Mesothelial cell of epicardium (in vitro differentiated cells): ENCODE measurements at regions not wholly inside any gene's neighbourhood (a gene's known extent, or its start where the extent isn't known, plus 50 kb on each side); places are given as distances from the start of the nearest gene placed in this dataset.

Experiments used
- DNase-seq, 2 experiments: peaks; one replicate each; pipeline ENCODE4 v3.0.0; 2021; ENCODE audit warnings: low spot score in 2 of 2; ENCODE audit not compliant: unreplicated experiment in 2 of 2
- H3K27ac Mint-ChIP-seq: 2 replicates; pipeline ENCODE4 v1.8.0; 2021; ENCODE audit warnings: mixed read lengths
- H3K27me3 Mint-ChIP-seq: 2 replicates; pipeline ENCODE4 v1.8.0; 2021; ENCODE audit warnings: low read depth, mixed read lengths
- H3K36me3 Mint-ChIP-seq: 2 replicates; pipeline ENCODE4 v1.8.0; 2021; ENCODE audit warnings: mixed read lengths
- H3K4me1 Mint-ChIP-seq: 2 replicates; pipeline ENCODE4 v1.8.0; 2021; ENCODE audit warnings: mixed read lengths
- H3K4me3 Mint-ChIP-seq: 2 replicates; pipeline ENCODE4 v1.8.0; 2021; ENCODE audit warnings: mild to moderate bottlenecking, moderate library complexity, mixed read lengths
- H3K9me3 Mint-ChIP-seq: 2 replicates; pipeline ENCODE4 v1.8.0; 2021; ENCODE audit warnings: mixed read lengths
- CTCF ChIP-seq: fragments of 200-600 bp; sonication (generic); IDR thresholded peaks from one replicate; pipeline ENCODE4 v1.5.0; 2021; ENCODE audit warnings: antibody characterized with exemption; ENCODE audit not compliant: unreplicated experiment

DNA sequence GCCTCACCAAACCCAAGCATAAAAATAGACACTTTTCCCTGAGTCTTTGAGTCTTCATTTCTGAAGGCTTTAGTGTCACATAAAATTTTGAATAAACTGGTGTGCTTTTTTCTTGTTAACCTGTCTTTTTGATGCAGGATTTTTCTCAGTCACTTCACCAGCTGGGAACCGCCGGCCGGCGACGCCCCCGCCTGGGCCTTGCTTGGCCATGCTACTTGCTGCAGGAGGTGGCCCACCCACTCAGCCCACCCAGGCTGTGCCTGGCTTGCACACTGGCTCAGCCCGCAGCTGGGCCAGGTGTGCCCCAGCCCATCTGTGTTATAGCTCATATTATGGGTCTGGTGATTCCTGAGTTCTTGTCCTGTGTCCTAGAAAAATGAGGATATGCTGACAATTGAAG lies 247.4 kb upstream of the CACNA2D1 start:
- no peaks in the 10 kb centered on the region for H3K36me3 Mint-ChIP-seq
- no peak for TF ChIP-seq CTCF
- no peak for DNase-seq
- H3K4me1 Mint-ChIP-seq, result no peaks in the 10 kb centered on the region
- peaks cover 3% of the 10 kb centered on the region for H3K27me3 Mint-ChIP-seq
- no peaks in the 10 kb centered on the region for H3K9me3 Mint-ChIP-seq
- no peak overlapping the region for H3K4me3 Mint-ChIP-seq
- H3K27ac Mint-ChIP-seq, result no peak overlapping the region

DNA sequence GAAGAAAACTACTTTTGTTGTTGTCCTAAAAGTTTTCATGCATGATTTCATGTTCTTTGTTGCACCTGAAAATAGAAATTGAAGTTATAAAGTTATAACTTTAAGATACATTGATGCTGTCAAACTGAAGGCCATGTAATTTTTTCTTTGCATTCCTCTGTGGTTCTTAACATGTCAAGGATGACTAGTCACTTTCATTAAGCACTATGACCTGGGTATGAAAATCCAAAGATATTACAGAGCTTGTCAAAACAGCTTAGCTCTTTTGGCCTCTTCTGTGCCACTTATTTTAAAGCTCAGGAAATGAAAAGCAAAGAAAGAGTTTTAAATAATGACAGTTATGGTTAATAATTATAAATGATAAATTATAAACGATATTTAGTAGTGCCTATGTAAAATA lies 241.6 kb upstream of the CACNA2D1 start:
- Mint-ChIP-seq H3K27me3 (no peaks in the 10 kb centered on the region), H3K4me3 (no peak overlapping the region), H3K4me1 (no peaks in the 10 kb centered on the region), H3K27ac (no peak overlapping the region), H3K9me3 (no peaks in the 10 kb centered on the region), H3K36me3 (no peaks in the 10 kb centered on the region)
- no peak for DNase-seq
- TF ChIP-seq CTCF, result no peak

GRCh38 chr7:82678716-82679115 lies 235.1 kb upstream of the CACNA2D1 start:
- peaks cover 2% of the 10 kb centered on the region for H3K4me1 Mint-ChIP-seq
- H3K27ac Mint-ChIP-seq, result no peak overlapping the region
- no peaks in the 10 kb centered on the region for H3K27me3 Mint-ChIP-seq

DNA sequence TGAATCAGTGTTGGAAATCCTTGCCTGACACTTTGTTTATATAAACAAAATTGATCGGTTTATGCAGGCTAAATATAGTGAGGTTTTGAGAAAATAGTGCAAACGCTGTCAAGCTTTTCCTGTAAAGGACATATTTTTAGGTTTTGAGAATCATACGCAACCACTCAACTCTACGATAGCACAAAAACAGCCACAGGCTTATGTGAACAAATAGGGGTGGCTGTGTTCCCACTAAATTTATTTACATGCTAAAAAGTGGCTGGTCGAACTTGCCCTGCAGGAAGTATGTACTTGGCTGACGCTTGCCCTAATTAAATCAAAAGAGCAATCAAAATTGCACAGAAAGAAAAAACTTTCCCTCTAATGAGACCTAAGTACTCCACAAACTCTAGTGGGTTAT lies 234.7 kb upstream of the CACNA2D1 start:
- H3K36me3 Mint-ChIP-seq, result no peaks in the 10 kb centered on the region
- DNase-seq, result no peak
- no peaks in the 10 kb centered on the region for H3K9me3 Mint-ChIP-seq
- H3K27me3 Mint-ChIP-seq, result no peaks in the 10 kb centered on the region
- no peak overlapping the region for H3K4me3 Mint-ChIP-seq
- peaks cover 2% of the 10 kb centered on the region for H3K4me1 Mint-ChIP-seq
- no peak overlapping the region for H3K27ac Mint-ChIP-seq
- no peak for TF ChIP-seq CTCF

More at GRCh38 chr7:82678716-82679115, 235.1 kb upstream of the CACNA2D1 start:
- Mint-ChIP-seq H3K9me3 (no peaks in the 10 kb centered on the region), H3K4me3 (no peak overlapping the region), H3K36me3 (no peaks in the 10 kb centered on the region)
- no peak for TF ChIP-seq CTCF
- no peak for DNase-seq

GRCh38 chr7:82677493-82677892 lies 233.9 kb upstream of the CACNA2D1 start:
- peaks cover 2% of the 10 kb centered on the region for H3K4me1 Mint-ChIP-seq
- TF ChIP-seq CTCF, result no peak
- H3K27me3 Mint-ChIP-seq, result no peaks in the 10 kb centered on the region
- no peak overlapping the region for H3K4me3 Mint-ChIP-seq
- H3K36me3 Mint-ChIP-seq, result no peaks in the 10 kb centered on the region
- H3K9me3 Mint-ChIP-seq, result no peaks in the 10 kb centered on the region
- DNase-seq, result no peak
- no peak overlapping the region for H3K27ac Mint-ChIP-seq
